GM12892 (cell line): ENCODE measurements at regions not wholly inside any gene's neighbourhood (a gene's known extent, or its start where the extent isn't known, plus 50 kb on each side); places are given as distances from the start of the nearest gene placed in this dataset.
"Not testable (repeated sequence)": the region's sequence is repeated elsewhere in the genome, so short reads cannot be mapped to it uniquely, and the experiment has no call there.

Experiments used
- DNase-seq: peaks from one replicate; pipeline ENCODE4 v3.0.0; 2011; ENCODE audit not compliant: insufficient read length
- FAIRE-seq: peaks from 2 replicates; lab custom pipeline; 2011; peaks lifted over from hg19 to GRCh38; lab: Jason Lieb, UNC
- POLR2A ChIP-seq: IDR thresholded peaks from 2 replicates; pipeline ENCODE4 v1.6.1; 2011; ENCODE audit warnings: low read depth, low read length, control low read depth
- POLR2AphosphoS5 ChIP-seq: IDR thresholded peaks from 2 replicates; pipeline ENCODE4 v1.6.1; 2011; ENCODE audit warnings: low read depth, low read length, control low read depth
- TAF1 ChIP-seq: IDR thresholded peaks from 2 replicates; pipeline ENCODE4 v1.6.1; 2011; ENCODE audit warnings: low read depth, mild to moderate bottlenecking, control low read depth, low read length, borderline replicate concordance

DNA sequence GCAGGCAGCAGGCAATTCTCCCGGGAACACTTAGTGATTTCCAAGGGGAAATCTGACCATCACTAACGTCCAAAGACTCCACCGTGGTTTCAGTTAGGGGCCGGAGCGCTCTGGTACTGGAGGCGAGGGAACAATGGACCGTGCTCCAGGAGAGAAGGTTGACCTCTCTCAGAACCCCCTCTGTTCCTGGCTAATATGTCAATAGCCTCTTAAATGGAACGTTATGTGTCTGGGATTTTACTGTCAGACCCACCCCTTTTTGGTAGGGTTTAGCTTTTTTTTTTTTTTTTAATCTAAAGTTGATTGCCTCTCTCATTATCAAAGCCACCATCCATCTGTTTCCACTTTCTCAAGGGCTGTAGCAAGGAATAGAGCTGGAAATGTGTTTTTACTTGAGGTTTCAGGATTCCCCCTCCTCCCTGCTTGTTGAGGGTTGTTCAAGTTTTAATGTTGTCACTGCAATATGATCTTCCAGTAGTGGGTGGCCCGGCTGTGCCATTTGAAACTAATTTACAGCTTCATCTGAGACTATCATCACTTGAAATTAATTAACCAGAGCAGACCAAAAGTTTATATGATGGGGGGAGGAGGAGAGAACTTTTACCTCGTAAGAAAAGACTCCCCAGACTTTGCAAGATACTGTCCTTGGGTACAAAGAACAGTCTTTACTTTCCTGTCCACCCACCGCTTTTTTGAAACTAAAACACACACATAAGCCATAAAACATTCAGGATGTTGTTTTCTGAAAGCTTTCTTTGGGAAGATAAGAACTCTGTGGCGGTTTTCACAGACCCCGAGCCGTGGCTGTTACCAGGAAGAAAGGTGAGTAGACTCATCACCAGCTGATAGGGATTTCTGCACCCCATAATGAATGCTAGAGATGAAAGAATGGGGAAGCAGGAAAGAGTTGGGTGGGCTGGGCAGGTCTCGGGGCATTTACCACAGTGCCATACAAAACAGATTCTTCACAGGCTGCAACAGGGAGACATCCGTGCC is 187.8 kb downstream of the UACA start:
- FAIRE-seq (no peak), DNase-seq (no peak)
- no peak for TF ChIP-seq TAF1
- no peak for TF ChIP-seq POLR2A
- TF ChIP-seq POLR2AphosphoS5, result no peak

- not testable (repeated sequence) for DNase-seq, FAIRE-seq
Observed at GRCh38 chr15:70574325-70574724, 189.0 kb downstream of the UACA start.

- TF ChIP-seq POLR2A (no peak), POLR2AphosphoS5 (no peak), TAF1 (no peak)
- FAIRE-seq, result no peak
- no peak for DNase-seq
Observed at GRCh38 chr15:70573121-70573850, 190.1 kb downstream of the UACA start.

DNA sequence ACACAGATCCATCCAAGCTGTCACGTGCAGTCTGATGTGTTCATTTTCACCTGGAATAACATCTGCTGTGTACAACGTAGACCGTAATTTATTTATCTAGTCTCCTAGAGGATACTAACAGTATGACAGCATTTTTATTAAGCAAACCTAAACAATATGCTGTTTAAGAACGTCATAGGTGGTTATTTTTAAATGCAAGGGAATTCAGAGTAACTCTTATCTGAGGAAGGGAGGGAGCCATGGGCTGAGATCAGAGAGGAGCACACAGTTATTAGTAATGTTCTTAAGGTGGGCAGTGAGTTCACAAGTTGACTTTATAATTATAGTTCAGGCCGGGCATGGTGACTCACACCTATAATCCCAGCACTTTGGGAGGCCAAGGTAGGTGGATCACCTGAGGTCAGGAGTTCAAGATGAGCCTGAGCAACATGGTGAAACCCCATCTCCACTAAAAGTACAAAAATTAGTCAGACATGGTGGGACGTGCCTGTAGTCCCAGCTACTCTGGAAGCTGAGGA is 193.6 kb downstream of the UACA start:
- no peak for FAIRE-seq
- no peak for DNase-seq
- TF ChIP-seq TAF1 (no peak), POLR2AphosphoS5 (no peak), POLR2A (no peak)

DNA sequence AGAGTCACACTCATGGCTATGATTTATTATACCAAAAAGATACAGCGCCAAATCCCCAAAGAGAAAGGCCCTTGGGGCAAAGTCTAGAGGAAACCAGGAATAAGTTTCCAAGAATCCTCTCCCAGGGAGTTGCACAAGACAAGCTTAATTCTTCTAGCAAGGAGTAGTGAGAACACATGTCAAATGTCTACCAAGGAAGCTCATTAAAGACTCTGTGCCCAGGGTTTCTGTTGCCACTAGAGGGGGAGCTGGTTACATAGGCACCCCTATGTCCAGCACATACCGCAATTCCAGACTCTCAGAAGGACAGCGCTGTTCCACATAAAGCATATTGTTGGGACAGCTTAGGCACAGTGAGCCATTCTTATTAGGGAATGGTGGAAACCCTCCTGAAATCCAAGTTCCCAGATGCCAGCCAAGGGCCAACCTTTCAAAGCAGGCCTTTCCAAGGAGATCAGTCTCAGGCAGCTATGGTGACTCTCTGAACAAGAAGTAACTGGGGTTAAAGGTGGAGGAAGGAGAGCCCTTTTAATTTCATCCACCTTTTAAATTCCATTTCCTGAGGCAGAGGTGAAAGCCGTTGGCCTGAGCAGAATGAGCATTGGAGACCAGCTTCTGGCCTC is 194.2 kb downstream of the UACA start:
- TF ChIP-seq POLR2AphosphoS5, result no peak
- TF ChIP-seq TAF1, result no peak
- no peak for TF ChIP-seq POLR2A
- no peak for FAIRE-seq
- no peak for DNase-seq

- DNase-seq, result no peak
- TF ChIP-seq TAF1 (no peak), POLR2A (no peak)
- no peak for FAIRE-seq
Observed at GRCh38 chr15:70566989-70567388, 196.4 kb downstream of the UACA start.

GRCh38 chr15:70566047-70566835 is 197.1 kb downstream of the UACA start:
- no peak for TF ChIP-seq POLR2AphosphoS5
- no peak for TF ChIP-seq TAF1
- TF ChIP-seq POLR2A, result no peak
- no peak for FAIRE-seq
- DNase-seq, result no peak

- no peak for FAIRE-seq
- TF ChIP-seq TAF1 (no peak), POLR2AphosphoS5 (no peak), POLR2A (no peak)
Observed at GRCh38 chr15:70563561-70564095, 199.7 kb downstream of the UACA start.

DNA sequence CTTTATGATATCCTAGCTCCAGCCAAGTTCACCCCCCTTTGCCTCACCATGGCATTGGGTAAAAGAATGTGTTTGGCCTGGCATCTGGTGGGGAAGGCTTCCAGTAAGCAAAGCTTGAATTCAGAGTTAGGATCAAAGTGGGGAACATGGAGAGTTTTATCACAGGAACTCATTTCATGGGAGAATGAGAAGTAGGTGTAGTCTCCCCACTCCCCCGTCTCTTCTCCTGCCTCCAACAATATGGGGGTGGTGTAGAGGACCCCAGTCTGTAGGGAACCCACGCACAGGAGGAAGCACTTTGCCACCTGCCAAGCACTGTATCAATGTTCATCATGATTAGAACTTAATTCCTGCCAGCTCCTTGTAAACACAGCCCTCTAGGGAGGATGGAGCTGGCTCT is 200.5 kb downstream of the UACA start:
- DNase-seq (no peak), FAIRE-seq (no peak)
- TF ChIP-seq TAF1, result no peak
- no peak for TF ChIP-seq POLR2A
- TF ChIP-seq POLR2AphosphoS5, result no peak

More at GRCh38 chr15:70563561-70564095, 199.7 kb downstream of the UACA start:
- DNase-seq, result no peak

DNA sequence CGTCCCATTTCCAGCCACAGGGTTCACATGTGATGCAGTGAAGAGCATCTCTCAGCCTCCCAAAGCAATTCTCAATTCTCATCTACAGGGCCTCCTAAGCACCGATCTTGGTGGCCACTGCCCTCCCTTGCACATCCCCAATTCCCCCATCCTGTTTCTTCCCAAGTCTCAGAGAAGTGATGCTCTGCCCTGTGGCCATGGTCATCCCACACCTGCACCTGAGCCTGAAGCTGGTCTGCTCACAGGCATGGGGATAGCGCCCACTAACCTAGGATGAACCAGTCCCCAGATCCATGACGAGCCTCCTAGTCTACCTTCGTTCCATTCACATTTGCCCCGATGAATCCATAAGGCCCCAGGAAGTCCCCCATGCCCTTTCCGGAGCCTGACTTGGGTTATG is 201.5 kb downstream of the UACA start:
- no peak for FAIRE-seq
- TF ChIP-seq TAF1 (no peak), POLR2AphosphoS5 (no peak), POLR2A (no peak)
- no peak for DNase-seq
